ENCODE measurements at regions not wholly inside any gene's neighbourhood (a gene's known extent, or its start where the extent isn't known, plus 50 kb on each side); places are given as distances from the start of the nearest gene placed in this dataset.

- Mint-ChIP-seq H3K36me3 (ENCODE audit: insufficient read depth in 2 of 2) (no peaks in the 10 kb centered on the region), H3K27ac (no peak overlapping the region), H3K4me3 (no peak overlapping the region), H3K4me1 (ENCODE audit: low read depth) (no peaks in the 10 kb centered on the region), H3K9me3 (no peaks in the 10 kb centered on the region), H3K27me3 (ENCODE audit: low read depth) (no peaks in the 10 kb centered on the region)
- ATAC-seq (replicated peaks in 1 of 2) (no peak), DNase-seq (no peak)
Measured at GRCh38 chr14:99095369-99095768, 176.6 kb downstream of the BCL11B start.

DNA sequence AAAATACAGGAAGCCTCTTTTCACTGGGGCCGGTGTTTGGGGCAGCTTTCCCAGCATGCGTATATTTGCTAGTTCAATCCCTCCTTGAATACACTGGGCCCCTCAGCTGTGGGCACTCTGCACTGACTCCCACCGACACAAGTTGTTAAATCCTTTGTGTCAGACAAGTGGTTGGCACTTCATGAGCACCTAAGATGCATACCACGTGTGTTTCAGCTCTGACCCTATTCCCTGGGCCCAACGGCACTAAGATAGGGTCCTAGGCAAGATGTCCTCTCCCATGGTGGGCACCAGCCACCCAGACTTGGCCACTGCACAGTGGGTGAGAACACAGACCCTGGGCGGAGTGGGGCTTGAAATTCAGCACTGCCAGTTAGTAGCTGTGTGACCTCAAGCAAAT lies 173.8 kb downstream of the BCL11B start:
- Mint-ChIP-seq H3K27me3 (ENCODE audit: low read depth) (no peaks in the 10 kb centered on the region), H3K4me3 (no peak overlapping the region), H3K9me3 (no peaks in the 10 kb centered on the region), H3K4me1 (ENCODE audit: low read depth) (no peaks in the 10 kb centered on the region), H3K36me3 (ENCODE audit: insufficient read depth in 2 of 2) (no peaks in the 10 kb centered on the region), H3K27ac (no peak overlapping the region)
- no peak for ATAC-seq (replicated peaks in 1 of 2)
- DNase-seq, result no peak

DNA sequence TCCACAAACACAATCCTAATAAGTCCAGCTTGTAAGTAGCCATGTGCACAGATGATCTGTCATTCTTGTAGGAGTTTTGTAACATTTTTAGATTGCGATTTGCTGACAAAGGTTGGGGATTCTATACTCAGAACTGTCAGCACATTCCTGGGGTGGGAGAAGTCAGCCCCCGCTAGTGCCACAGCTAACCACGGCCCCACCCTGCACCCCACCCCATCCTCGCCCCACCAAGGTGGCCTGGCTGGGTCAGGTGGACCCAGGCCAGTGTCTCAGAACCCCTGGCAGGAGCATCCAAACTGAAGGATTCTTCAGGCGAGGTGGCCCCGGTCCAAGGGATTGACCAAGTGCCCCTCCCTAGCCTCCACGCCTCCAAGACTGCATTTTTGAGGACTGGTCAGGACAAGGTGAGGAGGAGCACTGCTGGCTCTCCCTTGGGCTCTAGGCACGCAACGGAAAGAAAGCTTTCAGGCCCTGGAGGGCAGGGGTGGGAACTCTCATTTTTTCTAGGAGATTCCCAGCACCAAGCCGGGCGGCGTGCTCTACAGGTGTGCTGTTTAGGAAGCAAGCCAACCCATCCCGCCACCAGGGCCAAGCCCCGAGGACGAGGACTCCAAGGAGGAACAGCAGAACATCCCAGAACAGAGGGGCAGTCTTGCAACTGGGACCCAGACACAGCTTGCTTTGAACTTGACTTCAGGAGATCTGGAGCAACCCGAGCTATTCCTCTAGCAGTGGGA lies 172.8 kb downstream of the BCL11B start:
- Mint-ChIP-seq H3K36me3 (ENCODE audit: insufficient read depth in 2 of 2) (no peaks in the 10 kb centered on the region), H3K4me1 (ENCODE audit: low read depth) (no peaks in the 10 kb centered on the region), H3K27ac (no peak overlapping the region), H3K27me3 (ENCODE audit: low read depth) (no peaks in the 10 kb centered on the region), H3K4me3 (no peak overlapping the region), H3K9me3 (no peaks in the 10 kb centered on the region)
- ATAC-seq (replicated peaks in 1 of 2) (no peak), DNase-seq (no peak)

DNA sequence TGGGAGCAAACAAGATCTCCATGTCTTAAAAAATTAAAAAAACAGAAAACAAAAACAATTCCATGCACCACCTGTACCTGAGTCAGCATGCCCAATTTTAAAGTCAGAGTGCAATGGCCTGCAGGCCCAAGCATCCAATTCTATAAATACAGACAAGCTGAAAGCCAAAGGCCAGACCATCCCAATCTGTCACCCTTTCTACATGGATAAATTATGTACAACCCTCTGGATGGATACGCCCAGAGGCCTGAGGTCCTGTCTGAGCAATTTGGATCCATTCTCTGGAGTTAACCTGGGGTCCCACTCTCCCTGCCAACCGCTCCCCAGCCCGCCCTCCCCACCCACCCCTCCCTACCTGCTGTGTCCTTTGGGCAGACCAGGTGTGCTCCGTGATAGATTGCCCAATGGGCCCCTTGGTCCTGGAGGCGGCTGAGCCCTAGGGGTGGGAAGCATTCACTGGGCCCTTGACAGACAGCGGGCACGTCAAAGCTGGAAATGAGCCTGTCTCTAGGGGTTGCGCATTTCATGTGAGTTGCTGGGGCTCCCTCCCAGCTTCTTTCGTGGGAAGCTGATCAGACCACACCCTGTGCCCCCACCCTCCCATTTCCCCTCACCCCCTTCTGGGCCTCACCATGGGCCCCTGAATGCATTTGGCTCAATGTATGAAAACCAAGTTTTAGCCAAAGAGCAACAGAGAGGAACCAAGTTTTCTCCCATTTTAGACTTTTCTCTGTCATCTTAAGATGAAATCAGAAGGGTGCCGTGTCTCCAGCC lies 171.3 kb downstream of the BCL11B start:
- no peak overlapping the region for H3K4me3 Mint-ChIP-seq
- ATAC-seq (replicated peaks in 1 of 2), result no peak
- no peak for DNase-seq
- H3K9me3 Mint-ChIP-seq, result peaks cover 2 to 4% of the 10 kb centered on the region in 2 donors
- no peaks in the 10 kb centered on the region for H3K4me1 Mint-ChIP-seq (ENCODE audit: low read depth)
- H3K36me3 Mint-ChIP-seq (ENCODE audit: insufficient read depth in 2 of 2), result peaks cover 3 to 5% of the 10 kb centered on the region in 2 donors
- H3K27me3 Mint-ChIP-seq (ENCODE audit: low read depth), result no peaks in the 10 kb centered on the region
- H3K27ac Mint-ChIP-seq, result no peak overlapping the region

GRCh38 chr14:99101855-99102461 lies 170.0 kb downstream of the BCL11B start:
- H3K4me1 Mint-ChIP-seq (ENCODE audit: low read depth), result no peaks in the 10 kb centered on the region
- H3K27ac Mint-ChIP-seq, result no peak overlapping the region
- H3K36me3 Mint-ChIP-seq (ENCODE audit: insufficient read depth in 2 of 2), result peaks cover 7% of the 10 kb centered on the region in 2 donors
- DNase-seq (no peak), ATAC-seq (replicated peaks in 1 of 2) (no peak)
- H3K27me3 Mint-ChIP-seq (ENCODE audit: low read depth), result no peaks in the 10 kb centered on the region
- H3K4me3 Mint-ChIP-seq, result no peak overlapping the region
- peaks cover 2 to 6% of the 10 kb centered on the region in 2 donors for H3K9me3 Mint-ChIP-seq

DNA sequence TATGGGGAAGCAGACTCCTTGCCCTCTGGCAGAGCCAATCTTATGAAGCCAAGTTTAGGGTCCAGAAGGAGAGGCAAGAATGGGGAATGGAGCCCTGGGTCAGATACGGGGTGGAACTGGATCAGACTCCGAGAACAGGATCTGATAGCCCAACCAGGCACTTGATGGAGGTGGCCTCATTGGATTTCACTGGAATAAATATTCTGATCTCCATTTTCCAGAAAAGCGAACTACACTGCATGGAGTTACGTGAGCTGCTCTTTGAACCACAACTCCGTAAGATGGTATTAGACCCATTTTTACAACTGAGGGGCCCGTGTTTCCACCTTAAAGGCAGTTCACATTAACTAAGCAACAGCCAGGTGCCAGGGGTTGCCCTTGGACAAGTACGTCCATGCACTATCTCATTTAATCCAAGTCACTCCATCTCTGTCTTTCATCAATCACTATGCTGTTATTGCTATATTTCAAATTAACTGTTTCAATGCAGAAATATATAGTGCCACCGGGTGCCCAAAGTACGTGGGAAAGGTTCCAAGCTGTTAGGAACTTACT lies 155.2 kb downstream of the BCL11B start:
- DNase-seq (no peak), ATAC-seq (replicated peaks in 1 of 2) (no peak)
- peaks cover 6 to 7% of the 10 kb centered on the region in 2 donors for H3K36me3 Mint-ChIP-seq (ENCODE audit: insufficient read depth in 2 of 2)
- H3K4me1 Mint-ChIP-seq (ENCODE audit: low read depth), result peaks cover 12% of the 10 kb centered on the region
- H3K27me3 Mint-ChIP-seq (ENCODE audit: low read depth), result no peaks in the 10 kb centered on the region
- H3K4me3 Mint-ChIP-seq, result no peak overlapping the region
- H3K9me3 Mint-ChIP-seq, result peaks cover 4 to 7% of the 10 kb centered on the region in 2 donors
- no peak overlapping the region for H3K27ac Mint-ChIP-seq

GRCh38 chr14:99117671-99118045 lies 154.3 kb downstream of the BCL11B start:
- DNase-seq, result no peak
- peak overlapping the region; percentile 58 to 74 for H3K4me3 Mint-ChIP-seq
- no peak for ATAC-seq (replicated peaks in 1 of 2)
- H3K27ac Mint-ChIP-seq, result no peak overlapping the region
- H3K4me1 Mint-ChIP-seq (ENCODE audit: low read depth), result peaks cover 12% of the 10 kb centered on the region
- peaks cover 6 to 7% of the 10 kb centered on the region in 2 donors for H3K36me3 Mint-ChIP-seq (ENCODE audit: insufficient read depth in 2 of 2)
- no peaks in the 10 kb centered on the region for H3K27me3 Mint-ChIP-seq (ENCODE audit: low read depth)
- peaks cover 4 to 7% of the 10 kb centered on the region in 2 donors for H3K9me3 Mint-ChIP-seq

DNA sequence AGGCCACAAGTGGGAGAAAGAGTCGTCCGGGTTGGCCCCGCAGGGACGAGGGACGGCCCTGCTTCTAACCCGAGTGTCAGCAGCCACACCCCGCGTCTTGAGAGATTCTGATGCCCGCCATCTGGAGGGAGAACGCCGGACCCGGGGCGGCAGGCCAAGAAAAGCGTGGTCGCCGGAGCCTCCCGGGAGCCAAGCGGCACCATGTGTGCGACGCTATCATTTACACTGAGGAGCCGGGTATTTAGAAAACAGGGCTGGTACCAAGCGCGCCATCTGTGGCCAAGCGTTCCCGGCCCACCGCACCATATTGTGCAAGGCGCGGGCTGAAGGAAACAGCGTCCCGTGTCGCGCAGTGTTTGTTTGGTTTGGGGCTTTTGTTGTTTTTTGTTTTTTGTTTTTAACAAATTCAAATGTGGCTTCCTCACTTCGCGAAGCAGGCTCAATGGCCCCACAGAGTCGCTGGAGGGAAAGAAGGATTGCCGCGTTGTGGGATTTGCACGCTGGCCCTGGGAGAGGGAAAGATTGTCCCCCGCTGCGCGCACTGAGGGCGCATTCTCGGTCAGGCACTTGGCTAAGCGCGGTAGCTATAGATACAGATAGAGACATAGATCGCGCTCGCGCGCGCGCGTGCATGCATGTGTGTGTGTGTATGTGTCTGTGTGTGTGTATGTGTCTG lies 153.8 kb downstream of the BCL11B start:
- Mint-ChIP-seq H3K27me3 (ENCODE audit: low read depth) (no peaks in the 10 kb centered on the region), H3K9me3 (peaks cover 4 to 7% of the 10 kb centered on the region in 2 donors), H3K4me3 (peak overlapping the region; percentile 58 to 74), H3K27ac (no peak overlapping the region), H3K4me1 (ENCODE audit: low read depth) (peaks cover 12% of the 10 kb centered on the region), H3K36me3 (ENCODE audit: insufficient read depth in 2 of 2) (peaks cover 5 to 7% of the 10 kb centered on the region in 2 donors)
- peak; percentile 25 to 39 for ATAC-seq (replicated peaks in 1 of 2)
- peak in 1 of 2 donors; percentile 17 for DNase-seq

GRCh38 chr14:99118946-99119345 lies 153.1 kb downstream of the BCL11B start:
- H3K4me3 Mint-ChIP-seq, result peak overlapping the region in 1 of 2 donors; percentile 74
- peaks cover 4 to 7% of the 10 kb centered on the region in 2 donors for H3K9me3 Mint-ChIP-seq
- DNase-seq (no peak), ATAC-seq (replicated peaks in 1 of 2) (no peak)
- H3K4me1 Mint-ChIP-seq (ENCODE audit: low read depth), result peaks cover 12% of the 10 kb centered on the region
- peaks cover 5% of the 10 kb centered on the region in 2 donors for H3K36me3 Mint-ChIP-seq (ENCODE audit: insufficient read depth in 2 of 2)
- H3K27me3 Mint-ChIP-seq (ENCODE audit: low read depth), result no peaks in the 10 kb centered on the region
- H3K27ac Mint-ChIP-seq, result no peak overlapping the region
